Germinal center (tissue), 1 donor: ENCODE measurements at regions not wholly inside any gene's neighbourhood (a gene's known extent, or its start where the extent isn't known, plus 50 kb on each side); places are given as distances from the start of the nearest gene placed in this dataset.
"Not testable (repeated sequence)": the region's sequence is repeated elsewhere in the genome, so short reads cannot be mapped to it uniquely, and the experiment has no call there.

Experiments used
- DNase-seq: peaks from one replicate; pipeline ENCODE4 v3.0.0; 2012; ENCODE audit warnings: mixed read lengths, low spot score

- DNase-seq: no peak
Observed at GRCh38 chr3:72278349-72279067, 493.6 kb upstream of the PROK2 start.

DNA sequence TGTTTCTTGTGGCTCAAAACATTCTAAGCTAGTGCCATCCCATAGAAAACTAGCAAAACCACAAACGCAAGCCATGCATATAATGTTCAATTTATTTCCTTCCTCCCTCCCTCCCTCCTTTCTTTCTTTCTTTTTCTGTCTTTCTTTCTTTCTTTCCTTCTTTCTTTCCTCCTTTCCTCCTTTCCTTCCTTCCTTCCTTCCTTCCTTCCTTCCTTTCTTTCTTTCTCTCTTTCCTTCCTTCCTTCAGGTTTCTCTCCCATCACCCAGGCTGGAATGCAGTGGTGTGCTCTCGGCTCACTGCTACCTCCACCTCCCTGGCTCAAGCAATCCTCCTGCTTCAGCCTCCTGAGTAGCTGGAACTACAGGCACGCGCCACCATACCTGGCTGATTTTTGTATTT is 492.8 kb upstream of the PROK2 start:
- no peak for DNase-seq

DNA sequence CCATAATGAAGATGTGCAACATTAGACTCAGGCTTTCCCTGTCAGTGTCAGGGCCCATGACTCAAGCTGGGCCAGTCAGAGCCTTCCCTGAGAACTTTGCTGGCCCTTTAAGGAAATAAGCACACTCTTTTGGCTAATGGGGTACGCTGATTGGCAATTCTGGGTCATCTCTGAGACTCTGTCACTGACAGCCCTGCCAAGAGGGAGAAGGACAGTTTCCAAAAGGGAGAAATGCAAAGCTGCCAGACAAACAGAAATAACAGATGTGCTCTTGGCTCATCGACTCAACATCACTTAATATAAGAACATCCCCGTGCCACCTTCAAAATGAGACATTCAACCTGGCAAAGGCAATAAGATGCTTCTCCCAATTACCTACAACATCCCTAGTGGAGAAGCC is 491.9 kb upstream of the PROK2 start:
- no peak for DNase-seq

GRCh38 chr3:72275331-72275751 is 490.4 kb upstream of the PROK2 start:
- no peak for DNase-seq

GRCh38 chr3:72274493-72275330 is 489.8 kb upstream of the PROK2 start:
- peak; percentile 69 for DNase-seq

DNA sequence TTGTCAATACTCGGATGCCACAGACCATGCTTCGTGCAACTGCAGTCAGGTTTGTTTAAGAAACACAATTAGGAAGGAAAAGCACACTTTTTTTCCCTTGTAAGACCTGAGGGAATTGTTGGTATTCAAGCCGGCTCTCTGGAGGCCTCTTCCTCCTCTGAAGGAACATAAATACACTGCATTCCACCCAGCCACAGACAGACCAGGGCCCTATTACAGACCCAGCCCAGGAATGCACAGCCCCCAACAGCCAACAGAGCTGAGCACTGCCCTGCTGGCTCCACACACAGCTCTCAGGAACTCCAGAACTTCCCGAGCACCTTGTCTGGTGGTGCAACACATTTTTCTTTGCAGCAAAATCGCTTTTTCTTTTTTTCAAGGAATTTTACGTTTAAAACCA is 488.7 kb upstream of the PROK2 start:
- DNase-seq: no peak

- DNase-seq: no peak
Observed at GRCh38 chr3:72272356-72272755, 487.4 kb upstream of the PROK2 start.

DNA sequence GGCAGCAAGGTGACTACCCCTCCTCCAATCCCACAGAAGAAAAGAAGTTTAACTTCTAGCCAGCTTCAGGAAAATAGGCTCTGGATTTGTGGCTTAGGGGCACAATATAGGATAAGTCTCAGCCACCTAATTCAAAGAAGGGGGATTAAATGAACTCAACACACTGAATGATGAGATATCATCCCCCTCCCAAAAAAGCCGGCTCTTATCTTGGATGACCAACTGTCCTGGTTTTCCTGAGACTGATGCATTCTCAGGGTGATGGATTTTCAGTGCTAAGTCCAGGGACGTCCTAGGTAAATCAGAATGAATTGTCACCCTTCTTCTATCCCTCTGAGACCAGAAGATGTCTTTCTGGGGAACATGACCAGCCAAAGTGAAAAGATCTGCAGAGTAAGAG is 487.0 kb upstream of the PROK2 start:
- DNase-seq: no peak

GRCh38 chr3:72271216-72271615 is 486.3 kb upstream of the PROK2 start:
- no peak for DNase-seq

DNA sequence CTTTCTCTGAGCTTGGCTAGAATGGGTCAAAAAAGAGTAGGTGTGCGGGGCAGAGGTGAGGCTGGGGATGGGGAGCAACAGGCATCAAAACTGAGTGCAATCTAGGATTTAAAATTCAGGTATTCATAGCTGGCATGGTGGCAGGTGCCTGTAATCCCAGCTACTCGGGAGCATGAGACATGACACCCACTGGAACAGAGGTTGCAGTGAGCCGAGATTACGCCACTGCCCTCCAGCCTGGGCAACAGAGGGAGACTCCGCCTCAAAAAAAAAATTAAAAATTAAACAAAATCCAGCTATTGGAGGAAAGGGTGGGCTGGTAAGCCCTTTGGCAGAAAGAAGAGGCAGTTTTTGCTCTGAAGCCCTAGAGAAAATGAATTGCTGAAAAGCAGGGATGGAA is 485.8 kb upstream of the PROK2 start:
- no peak for DNase-seq

DNA sequence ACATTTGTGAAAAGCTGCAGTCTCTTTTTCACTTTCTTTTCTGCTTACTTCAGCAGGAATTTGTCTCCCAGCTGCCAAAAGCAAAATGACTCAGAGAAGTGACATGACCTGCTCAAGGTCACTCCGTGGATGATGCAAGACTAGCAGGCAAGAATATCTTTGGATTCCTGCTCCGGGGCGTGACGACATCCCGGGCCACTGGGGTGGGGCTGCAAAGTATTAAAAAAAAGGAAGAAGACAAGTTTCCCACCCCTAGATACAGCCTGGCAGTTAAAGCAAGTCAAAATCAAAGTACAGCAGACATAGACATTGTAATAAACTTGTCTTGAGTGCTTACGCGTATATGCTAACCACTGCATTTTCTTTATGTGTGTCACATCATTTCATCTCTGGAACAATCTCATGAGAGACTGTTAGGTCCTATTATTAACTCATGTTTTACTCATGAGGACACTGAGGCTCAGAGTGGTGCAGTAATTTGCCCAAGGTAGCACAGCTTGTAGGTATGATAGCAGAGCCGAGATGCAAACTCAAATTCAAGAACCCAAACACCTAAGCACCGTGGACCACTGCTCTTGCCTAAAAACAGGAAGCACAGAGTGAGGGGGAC is 485.2 kb upstream of the PROK2 start:
- DNase-seq: no peak

- no peak for DNase-seq
Observed at GRCh38 chr3:72269475-72269874, 484.5 kb upstream of the PROK2 start.

DNA sequence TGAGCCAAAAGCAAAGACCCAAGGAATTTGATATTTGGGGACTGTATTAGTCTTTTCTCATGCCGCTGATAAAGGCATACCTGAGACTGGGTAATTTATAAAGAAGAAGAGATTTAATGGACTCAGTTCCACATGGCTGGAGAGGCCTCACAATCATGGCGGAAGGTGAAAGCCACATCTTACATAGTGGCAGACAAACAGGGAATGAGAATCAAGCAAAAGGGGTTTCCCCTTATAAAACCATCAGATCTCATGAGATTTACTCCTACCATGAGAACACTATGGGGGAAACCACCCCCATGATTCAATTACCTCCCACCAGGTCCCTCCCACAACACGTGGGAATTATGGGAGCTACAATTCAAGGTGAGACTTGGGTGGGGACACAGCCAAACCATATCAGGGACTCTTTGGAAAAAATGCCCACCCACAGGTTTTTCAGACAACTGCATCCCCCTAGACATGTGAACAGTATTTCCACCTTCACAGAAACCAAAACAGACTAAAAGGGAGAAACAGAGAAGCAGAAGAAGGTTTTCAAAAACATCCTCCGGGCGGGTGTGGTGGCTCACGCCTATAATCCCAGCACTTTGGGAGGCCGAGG is 482.1 kb upstream of the PROK2 start:
- not testable (repeated sequence) for DNase-seq

GRCh38 chr3:72266016-72266370 is 481.0 kb upstream of the PROK2 start:
- no peak for DNase-seq

GRCh38 chr3:72265256-72266015 is 480.5 kb upstream of the PROK2 start:
- DNase-seq: no peak

GRCh38 chr3:72263223-72263990 is 478.5 kb upstream of the PROK2 start:
- DNase-seq: no peak

GRCh38 chr3:72262736-72263135 is 477.8 kb upstream of the PROK2 start:
- no peak for DNase-seq

GRCh38 chr3:72261566-72262564 is 476.9 kb upstream of the PROK2 start:
- no peak for DNase-seq

DNA sequence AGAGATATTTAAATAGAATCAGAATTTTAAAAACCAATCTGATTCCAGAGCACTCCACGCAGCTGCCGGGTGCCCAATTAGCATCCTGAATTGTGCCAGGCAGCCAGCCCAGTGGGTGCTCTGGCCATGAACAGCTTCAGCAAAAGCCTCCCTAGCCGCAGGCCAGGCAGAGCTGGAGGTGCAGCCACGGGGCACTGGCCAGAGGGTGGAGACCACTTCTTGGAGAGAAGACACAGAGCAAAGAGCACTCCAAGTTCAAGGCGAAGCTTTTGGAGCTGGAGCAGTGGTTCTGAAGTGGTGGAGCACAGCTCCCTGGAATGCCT is 475.6 kb upstream of the PROK2 start:
- no peak for DNase-seq
